ENCODE measurements at regions not wholly inside any gene's neighbourhood (a gene's known extent, or its start where the extent isn't known, plus 50 kb on each side); places are given as distances from the start of the nearest gene placed in this dataset.
"Not testable (repeated sequence)": the region's sequence is repeated elsewhere in the genome, so short reads cannot be mapped to it uniquely, and the experiment has no call there.

DNA sequence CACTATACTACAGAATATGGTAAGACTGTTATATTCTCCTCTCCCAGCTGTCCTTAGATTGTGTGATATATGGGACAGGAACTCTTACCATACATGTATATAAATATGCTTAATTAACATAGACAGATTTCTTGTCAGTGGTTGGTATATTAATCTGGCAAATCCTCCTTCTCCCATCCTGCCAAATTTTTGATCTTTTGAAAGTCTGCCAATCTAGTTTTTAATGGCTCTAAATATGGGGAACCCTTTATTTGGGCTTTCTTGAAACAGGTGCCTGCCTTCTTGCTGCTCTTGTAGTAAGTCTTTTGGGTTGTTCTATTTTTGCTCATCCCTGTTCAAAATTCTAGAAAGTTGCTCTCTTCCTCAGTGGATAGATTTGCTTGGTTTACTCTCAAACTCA, 63.5 kb downstream of the SPATA31D1 start:
- no peak for DNase-seq (ENCODE audit: low spot score)

DNA sequence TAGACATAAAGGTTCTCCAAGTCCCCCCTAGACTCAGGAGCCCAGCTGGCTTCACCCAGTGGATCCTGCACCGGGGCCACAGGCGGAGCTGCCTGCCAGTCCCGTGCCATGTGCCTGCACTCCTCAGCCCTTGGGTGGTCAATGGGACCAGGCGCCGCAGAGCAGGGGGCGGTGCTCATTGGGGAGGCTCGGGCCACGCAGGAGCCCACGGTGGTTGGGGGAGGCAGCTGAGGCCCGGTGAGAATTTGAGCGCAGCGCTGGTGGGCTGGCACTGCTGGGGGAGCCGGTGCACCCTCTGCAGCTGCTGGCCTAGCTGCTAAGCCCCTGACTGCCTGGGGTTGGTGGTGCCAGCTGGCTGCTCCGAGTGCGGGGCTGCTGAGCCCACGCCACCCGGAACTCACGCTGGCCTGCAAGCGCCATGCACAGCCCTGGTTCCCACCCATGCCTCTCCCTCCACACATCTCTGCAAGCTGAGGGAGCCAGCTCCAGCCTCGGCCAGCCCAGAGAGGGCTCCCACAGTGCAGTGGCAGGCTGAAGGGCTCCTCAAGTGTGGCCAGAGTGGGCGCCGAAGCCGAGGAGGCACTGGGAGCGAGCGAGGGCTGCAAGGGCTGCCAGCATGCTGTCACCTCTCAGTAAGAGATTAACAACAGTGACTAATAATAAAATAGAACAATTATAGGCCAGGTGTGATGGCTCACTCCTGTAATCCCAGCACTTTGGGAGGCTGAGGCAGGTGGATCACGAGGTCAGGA, 65.9 kb downstream of the SPATA31D1 start:
- no peak for DNase-seq (ENCODE audit: low spot score)

DNA sequence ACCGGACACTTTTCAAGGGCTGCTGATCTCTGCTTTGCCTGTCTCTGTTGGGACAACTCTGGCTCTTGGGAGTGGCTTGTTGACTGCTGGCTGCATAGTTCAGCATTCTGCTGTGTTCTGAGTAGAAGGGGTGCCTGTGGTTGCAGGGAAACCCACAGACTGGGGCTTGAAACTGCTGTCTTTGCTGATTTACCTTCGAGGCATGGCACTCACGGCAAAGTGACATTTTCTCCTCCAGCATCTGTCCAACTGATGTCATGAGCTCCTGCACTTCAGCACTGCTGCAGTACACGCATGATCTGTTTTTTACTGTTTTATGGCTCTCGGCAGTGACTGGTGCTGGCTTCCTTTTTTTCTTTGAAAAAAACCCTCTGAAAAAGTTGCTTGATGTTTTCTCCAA, 69.2 kb downstream of the SPATA31D1 start:
- DNase-seq (ENCODE audit: low spot score), result no peak

DNA sequence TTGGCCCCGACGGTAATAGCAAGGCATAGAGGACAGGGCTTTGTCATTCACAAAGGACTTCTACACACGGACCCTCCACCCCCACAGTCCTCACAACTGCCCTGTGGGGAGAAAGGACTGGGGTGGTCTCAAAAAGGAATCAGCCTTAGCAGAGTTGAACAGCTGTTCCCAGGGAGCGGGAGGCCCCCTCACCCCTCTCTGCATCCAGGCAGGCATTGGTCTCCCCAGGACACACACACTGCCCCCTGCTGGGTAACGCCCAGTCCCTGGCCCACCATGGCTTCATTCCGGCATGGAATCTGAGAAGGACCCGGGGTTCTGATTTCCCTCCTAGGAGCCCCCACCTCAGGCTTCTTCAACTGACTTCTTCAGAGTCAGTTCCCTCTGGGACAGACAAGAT, 73.2 kb downstream of the SPATA31D1 start:
- DNase-seq (ENCODE audit: low spot score), result not testable (repeated sequence)

DNA sequence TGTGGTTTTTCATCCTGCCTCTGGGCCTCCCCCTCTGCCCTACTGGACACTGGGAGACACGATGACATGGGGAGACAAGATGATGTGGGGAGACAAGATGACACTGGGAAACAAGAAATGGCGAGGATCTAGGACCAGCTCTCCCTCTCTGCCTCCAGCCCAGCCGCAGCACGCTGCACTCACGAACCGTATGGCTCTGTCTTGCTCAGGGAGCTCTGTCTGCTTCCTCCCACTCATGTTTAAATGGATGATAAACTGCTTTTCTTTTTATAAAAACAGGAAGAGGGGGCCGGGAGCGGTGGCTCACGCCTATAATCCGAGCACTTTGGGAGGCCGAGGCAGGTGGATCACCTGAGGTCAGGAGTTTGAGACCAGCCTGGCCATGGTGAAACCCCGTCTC, 73.7 kb downstream of the SPATA31D1 start:
- DNase-seq (ENCODE audit: low spot score), result no peak

DNA sequence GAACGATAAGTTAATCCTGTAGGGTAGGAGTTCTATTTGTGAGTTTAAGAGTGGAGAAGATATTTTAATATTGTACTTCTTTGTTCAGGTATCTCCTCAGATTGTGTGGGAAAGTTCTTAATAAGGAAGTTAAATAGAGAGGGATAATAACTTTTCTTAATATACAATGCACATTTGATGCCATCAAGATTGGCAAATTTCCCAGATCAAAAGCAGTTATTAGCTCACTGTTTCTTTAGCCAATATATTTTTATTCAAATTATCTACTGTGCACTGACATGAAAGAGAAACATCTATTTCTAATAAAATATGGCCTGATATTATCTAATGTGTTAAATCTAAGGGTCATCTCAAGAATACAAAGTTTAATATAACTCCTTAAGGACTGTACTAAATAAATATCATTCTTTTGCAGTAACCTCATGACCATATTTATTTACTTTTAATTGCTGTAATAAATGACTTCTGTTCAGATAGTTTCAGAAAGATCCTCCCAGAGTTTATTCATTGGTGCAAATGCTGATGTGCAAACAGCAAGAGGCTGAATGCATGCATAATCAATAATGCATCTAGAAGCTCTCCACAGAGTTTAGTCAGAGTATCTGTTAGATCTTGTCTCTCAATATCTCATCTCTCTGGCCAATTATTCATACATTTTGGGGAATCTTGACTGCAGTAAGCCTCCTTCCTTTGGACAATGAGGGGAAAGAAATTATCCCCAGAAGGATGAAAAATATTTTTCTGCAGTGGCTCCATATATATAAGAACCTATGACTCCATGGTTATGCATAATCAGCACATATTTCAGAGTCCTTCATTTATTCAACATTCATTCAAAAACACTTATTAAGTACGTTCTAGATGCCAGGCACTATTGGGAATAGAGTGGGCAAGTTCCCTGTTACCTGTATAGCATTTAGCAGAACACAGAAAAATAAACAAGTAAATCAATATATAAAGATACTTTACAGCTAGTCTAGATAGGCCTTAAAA, 85.3 kb downstream of the SPATA31D1 start:
- DNase-seq (ENCODE audit: low spot score), result no peak

DNA sequence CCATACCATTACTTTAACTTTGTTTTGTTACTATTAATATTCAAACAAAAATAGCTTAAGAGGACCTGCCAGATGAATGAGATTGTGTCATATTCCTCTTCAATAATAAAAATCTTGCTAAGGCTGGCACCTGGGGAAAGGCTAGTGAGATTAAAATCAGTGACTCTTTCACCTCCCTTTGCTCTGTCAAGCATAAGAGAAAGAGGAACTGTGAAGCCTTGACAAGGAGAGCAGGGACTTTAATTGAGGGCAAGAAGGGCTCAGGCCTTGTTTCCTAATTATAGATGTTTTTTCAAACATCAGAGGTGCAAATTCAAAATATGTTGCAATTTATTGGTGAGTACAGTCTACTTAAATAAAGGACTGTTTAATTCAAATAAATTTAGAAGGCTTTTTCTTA, 91.7 kb downstream of the SPATA31D1 start:
- no peak for DNase-seq (ENCODE audit: low spot score)

DNA sequence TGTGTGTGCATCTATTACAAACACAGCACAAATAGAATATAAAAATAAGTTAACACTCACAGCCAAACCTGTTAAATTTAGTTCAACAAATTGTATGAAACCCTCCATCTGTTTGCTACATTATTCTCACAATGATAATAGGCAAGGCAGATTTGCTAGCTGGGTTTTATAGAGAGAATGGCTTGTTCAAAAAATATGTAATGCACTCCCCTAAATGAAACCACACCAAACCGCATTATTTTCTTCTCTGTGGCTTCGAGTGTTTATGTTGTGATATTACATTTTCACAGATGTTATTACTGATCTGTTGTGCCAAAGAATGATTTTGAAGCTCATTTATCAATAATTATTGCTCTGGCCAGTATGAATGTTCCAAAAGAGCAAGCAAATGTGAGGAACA, 92.9 kb downstream of the SPATA31D1 start:
- no peak for DNase-seq (ENCODE audit: low spot score)

DNA sequence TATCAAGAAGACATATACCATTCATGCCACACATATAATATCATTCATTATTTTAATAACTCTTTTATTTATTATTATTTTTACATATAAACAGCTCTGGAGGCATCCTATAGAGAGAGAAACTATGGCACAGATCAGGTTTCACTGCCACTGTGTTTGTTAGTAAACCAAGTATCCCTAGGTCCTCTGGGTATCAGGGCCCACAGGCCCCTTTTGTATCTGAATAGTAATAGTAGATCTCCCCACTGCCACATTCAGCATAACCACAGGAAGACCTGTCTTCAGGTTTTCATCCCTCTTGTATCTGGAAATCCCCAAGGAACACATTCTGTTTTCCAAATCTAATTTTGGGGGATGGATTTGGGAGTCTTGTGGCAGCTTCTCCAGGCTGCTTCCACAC, 94.0 kb downstream of the SPATA31D1 start:
- DNase-seq (ENCODE audit: low spot score), result no peak

DNA sequence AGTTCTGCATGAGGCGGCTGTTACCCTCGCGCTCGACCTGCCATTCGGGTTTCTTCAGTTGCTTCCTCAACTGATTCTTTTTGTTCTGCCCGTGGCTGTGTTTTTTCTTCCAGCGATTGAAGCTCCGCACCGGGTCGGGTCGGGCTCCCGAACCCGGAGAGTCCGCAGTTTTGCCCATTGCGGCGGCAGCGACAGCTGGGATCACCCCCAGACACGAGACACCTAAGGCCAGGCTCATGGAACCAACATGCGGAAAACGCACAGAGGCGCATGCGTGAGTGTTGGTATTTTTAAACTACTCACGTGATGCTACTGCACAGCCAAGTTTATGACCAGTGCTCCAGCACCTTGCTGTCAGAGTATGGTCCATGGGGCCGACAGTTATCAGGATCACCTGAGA, 100.0 kb downstream of the SPATA31D1 start:
- no peak for DNase-seq (ENCODE audit: low spot score)

DNA sequence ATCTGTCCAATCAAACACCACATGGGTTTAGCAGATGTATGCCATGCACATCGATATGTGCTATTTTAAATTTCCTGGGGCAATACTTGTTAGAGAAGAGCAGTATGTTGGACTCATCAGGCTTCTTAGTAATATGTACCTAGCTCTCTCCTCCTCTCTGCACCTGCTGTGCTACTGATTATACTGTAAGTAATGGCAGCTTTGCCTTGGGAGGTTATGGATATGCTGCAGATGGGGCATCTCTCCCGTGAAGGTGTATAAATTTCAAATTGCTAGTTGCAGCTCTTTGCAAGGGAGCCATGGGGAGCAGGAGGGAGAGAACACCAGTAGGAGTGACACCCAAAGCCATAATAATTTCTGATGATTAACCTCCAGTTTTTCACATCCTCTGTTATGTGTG, 101.5 kb downstream of the SPATA31D1 start:
- no peak for DNase-seq (ENCODE audit: low spot score)

DNA sequence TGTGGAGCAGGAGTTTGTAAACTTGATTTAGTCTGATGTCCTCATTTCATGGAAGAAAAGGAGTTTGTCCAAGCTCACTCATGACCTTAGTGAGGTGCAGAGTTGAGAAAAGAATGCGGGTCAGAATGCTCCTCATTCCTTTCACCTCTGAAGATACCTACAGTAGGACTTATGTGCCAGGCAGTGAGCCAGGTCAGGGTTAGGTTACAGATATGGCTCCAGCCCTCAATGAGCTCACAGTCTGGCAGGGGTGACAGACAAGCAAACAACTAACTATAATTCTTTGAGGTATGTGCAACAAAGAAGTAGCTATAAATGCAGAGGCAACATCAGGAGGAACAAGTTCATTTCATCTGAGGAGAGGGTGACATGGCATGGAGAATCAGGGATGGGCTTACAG, 102.5 kb downstream of the SPATA31D1 start:
- no peak for DNase-seq (ENCODE audit: low spot score)

DNA sequence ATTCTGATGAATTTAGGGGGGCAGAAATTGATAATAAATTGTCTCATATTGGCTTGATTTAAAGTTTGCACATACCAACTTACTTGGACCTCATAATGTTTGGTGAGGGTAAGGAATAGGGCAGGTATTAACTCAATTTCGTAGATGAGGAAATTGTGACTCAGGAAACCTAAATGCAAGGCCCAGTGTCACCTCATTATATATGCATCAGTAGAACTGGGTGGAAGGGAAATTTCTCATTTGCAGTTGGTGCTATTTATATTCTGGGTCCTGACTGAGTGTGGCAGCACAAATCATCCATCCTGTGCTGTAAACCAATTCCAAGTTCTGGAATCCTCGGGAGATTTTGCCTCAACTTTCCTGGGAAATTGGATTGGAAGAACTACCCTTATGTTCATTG, 103.0 kb downstream of the SPATA31D1 start:
- no peak for DNase-seq (ENCODE audit: low spot score)

DNA sequence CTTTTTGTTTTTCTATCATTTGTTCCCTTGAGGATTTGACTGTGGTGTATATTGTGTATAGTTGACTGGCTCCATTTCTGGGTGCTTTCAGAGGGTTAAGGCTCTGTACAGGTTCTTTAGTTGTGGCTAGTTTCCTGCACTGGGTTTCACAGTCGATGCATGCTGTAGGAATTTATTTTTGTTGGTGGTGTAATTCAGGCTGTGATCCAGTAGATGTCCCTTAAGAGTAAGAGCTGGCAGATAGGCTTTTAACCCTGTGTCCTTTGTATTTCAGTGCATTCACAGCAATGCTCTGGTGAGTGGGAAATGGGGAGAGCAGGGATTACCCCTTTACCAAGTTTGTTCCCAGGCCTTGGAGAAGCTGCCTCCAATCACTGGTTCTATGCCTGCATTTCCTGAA, 112.9 kb downstream of the SPATA31D1 start:
- DNase-seq (ENCODE audit: low spot score), result no peak

DNA sequence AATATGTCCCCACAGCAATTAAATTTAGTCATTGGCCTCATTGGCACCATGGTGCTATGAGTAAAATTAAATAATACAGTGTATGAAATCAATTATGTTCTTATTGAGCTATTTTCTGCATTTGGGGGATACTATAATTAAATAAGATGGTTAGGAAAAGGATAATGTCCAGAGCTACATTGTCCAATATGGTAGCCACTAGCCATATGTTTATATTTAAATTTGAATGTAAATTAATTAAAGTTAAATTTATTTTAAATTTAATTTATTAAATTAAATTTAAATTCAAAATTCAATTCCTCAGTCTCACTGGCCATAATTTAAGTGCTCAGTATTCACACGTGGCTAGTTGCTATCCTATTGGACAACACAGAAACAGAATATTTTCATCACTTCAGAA, 115.7 kb downstream of the SPATA31D1 start:
- no peak for DNase-seq (ENCODE audit: low spot score)

DNA sequence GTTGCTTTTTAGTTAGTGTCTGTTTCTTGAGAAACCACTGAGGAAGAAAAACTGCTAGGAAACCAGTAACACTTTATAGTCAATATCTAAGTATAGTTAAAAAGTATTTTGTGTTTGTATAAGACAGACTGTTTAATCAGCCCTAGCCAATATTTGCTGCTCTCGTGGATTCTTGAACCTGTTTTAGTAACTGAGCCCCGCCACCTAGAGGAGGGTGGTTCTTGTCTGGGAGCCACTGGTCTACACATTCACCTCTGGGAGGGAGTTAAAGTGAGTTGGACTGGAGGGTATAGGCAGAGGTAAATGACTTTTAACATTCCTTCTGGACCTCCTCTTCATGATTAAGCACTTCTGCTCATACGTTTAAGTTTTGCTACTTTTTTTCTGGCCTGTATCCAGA, 117.2 kb downstream of the SPATA31D1 start:
- no peak for DNase-seq (ENCODE audit: low spot score)

DNA sequence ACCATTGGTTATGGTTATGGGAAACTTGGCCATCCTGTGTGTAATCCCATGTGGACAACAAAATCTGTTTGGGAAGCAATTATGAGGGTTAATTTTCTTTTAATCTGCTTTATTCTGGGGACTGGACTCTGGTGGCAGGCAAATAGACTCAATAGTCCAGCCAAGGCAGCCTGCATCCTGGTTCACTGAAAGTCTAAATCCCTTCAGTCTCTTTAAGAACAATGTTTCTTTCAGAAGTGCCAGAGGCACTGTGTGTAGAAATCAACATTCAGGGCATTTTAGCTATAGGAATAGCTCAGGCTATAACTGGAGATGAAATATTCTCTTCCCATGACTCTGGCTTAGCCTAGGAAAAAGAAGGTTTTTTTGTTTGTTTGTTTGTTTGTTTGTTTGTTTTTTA, 118.0 kb downstream of the SPATA31D1 start:
- DNase-seq (ENCODE audit: low spot score), result no peak

DNA sequence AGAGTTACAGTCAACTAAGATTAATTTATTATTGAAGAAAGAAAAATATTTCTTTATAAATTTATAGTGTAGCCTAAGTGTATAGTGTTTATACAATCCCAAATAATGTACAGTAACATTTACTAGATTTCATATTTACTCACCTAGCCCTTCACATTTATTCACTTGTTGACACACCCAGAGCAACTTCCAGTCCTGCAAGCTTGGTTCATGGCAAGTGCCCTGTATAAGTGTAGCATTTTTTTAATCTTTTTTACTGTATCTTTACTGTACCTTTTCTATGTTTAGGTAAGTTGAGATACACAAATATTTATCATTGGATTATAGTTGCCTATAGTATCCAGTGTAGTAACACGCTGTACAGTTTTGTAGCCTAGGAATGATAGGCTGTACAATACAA, 119.9 kb downstream of the SPATA31D1 start:
- no peak for DNase-seq (ENCODE audit: low spot score)

DNA sequence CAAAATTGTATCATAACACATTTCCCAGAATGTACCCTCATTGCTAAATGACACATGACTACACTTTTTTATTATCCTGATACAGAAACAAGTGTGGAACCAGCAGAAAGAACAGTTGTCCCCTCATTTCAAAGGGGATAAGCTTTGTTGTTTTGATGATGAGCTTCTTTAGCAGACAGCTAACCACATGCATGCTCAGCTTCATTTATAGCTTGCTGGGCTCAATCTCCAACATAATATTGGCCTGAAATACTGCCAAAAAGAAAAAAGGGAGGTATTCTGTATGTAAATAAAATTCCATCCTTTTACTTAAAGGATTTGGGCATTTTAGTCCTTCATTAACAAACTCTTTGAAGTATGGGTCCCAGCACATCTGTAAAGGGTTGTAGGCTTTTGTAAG, 120.4 kb downstream of the SPATA31D1 start:
- DNase-seq (ENCODE audit: low spot score), result no peak

DNA sequence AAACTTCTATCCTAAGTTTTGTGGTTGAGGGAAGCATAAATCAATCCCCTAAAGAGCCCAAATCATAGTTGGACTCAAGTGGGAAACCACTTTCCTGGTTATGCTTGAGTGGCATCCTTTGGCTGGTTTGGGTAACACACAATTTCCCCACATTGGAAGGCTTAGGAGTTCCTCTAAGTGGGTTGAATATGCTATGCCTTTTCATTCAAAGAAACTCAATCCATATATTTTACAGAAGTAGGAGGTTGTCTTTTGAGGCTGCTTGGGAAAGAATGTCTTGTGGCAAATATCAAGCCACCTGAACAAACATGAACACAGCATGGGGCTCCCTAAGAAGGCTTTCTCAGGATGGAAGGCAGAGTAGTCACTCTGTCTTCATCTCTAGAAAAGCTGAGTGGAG, 121.1 kb downstream of the SPATA31D1 start:
- no peak for DNase-seq (ENCODE audit: low spot score)

DNA sequence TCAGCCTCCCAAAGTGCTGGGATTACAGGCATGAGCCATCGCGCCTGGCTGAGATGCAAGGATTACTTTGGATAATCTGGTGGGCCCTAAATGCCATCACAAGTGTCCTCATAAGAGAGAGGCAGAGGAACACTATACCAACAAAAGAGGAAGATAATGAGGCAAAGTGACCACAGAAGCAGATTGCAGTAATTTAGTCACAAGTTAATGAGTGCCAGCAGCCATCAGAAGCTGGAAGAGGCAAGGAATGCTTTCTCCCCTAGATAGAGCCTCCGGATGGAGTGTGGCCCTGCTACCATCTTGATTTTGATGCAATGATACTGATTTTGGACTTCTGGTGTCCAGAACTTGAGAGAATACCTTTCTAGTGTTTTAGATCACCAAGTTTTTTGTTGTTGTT, 122.3 kb downstream of the SPATA31D1 start:
- DNase-seq (ENCODE audit: low spot score), result no peak

DNA sequence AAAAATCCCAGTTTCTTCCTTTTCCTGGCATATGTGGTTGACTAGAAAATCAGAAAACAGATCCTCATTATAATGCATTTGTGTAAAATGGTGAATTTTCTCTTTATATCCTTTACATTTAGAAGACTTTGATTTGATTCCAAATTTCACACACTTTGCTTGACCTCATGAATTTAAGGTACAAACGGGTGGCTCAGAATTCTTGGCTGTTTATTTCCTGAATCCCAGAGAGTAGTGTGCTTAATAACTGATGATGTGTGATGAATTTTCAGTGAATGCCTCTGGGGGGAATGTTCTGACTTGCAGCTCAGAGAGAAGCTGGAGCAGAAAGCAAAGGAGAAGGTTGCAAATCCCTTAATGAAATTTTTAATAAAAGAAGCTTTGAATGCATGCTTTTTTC, 126.8 kb downstream of the SPATA31D1 start:
- no peak for DNase-seq (ENCODE audit: low spot score)

DNA sequence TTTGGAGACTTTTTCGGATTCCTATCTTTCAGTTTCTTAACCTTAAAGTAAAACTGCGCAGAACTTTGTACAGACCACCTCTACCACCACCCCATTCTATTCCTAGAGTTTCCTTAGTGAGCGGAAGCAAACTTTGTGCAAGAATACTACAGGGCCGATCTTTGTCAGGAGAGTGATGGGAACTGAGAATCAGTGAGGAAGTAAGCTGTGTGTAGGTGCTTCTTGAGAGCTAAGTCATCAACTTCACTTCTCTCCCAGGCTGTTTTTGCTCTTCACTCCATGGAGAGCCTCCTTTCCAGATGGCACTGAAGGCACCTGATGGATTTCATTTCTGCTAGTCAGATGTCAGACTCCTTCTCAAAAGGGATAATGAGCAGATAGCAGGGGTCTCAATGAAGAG, 127.3 kb downstream of the SPATA31D1 start:
- no peak for DNase-seq (ENCODE audit: low spot score)

Measured in AG08395 (cell line).